ENCODE measurements at regions not wholly inside any gene's neighbourhood (a gene's known extent, or its start where the extent isn't known, plus 50 kb on each side); places are given as distances from the start of the nearest gene placed in this dataset.

GRCh38 chr14:98189511-98189910 lies 1082.5 kb downstream of the BCL11B start:
- Histone ChIP-seq H3K4me1 (ENCODE audit: control insufficient read depth in 3 of 3, insufficient read depth in 3 of 3, low read length in 3 of 3) (no peaks in the 10 kb centered on the region), H3K9me3 (ENCODE audit: control insufficient read depth in 3 of 3, low read length in 3 of 3) (no peaks in the 10 kb centered on the region), H3K27ac (ENCODE audit: low read depth, low read length) (no peak overlapping the region), H3K4me3 (ENCODE audit: low read length in 3 of 3) (no peak overlapping the region), H3K36me3 (ENCODE audit: control insufficient read depth in 3 of 3, insufficient read depth in 3 of 3, low read length in 3 of 3) (no peaks in the 10 kb centered on the region), H3K9ac (ENCODE audit: low read depth in 1 of 3, low read length in 3 of 3) (no peak overlapping the region), H3K27me3 (ENCODE audit: control insufficient read depth in 3 of 3, insufficient read depth in 3 of 3, low read length in 3 of 3) (peaks cover 0 to 4% (median 3%) of the 10 kb centered on the region in 3 donors)

GRCh38 chr14:98189944-98190343 lies 1082.1 kb downstream of the BCL11B start:
- H3K9me3 ChIP-seq (ENCODE audit: control insufficient read depth in 3 of 3, low read length in 3 of 3) = no peaks in the 10 kb centered on the region
- no peaks in the 10 kb centered on the region for H3K36me3 ChIP-seq (ENCODE audit: control insufficient read depth in 3 of 3, insufficient read depth in 3 of 3, low read length in 3 of 3)
- no peak overlapping the region for H3K4me3 ChIP-seq (ENCODE audit: low read length in 3 of 3)
- peaks cover 0 to 4% (median 3%) of the 10 kb centered on the region in 3 donors for H3K27me3 ChIP-seq (ENCODE audit: control insufficient read depth in 3 of 3, insufficient read depth in 3 of 3, low read length in 3 of 3)
- H3K4me1 ChIP-seq (ENCODE audit: control insufficient read depth in 3 of 3, insufficient read depth in 3 of 3, low read length in 3 of 3) = no peaks in the 10 kb centered on the region
- H3K9ac ChIP-seq (ENCODE audit: low read depth in 1 of 3, low read length in 3 of 3) = no peak overlapping the region
- no peak overlapping the region for H3K27ac ChIP-seq (ENCODE audit: low read depth, low read length)

GRCh38 chr14:98192946-98193345 lies 1079.1 kb downstream of the BCL11B start:
- Histone ChIP-seq H3K27me3 (ENCODE audit: control insufficient read depth in 3 of 3, insufficient read depth in 3 of 3, low read length in 3 of 3) (no peaks in the 10 kb centered on the region), H3K36me3 (ENCODE audit: control insufficient read depth in 3 of 3, insufficient read depth in 3 of 3, low read length in 3 of 3) (no peaks in the 10 kb centered on the region), H3K4me3 (ENCODE audit: low read length in 3 of 3) (no peak overlapping the region), H3K27ac (ENCODE audit: low read depth, low read length) (no peak overlapping the region), H3K4me1 (ENCODE audit: control insufficient read depth in 3 of 3, insufficient read depth in 3 of 3, low read length in 3 of 3) (no peaks in the 10 kb centered on the region), H3K9me3 (ENCODE audit: control insufficient read depth in 3 of 3, low read length in 3 of 3) (no peaks in the 10 kb centered on the region), H3K9ac (ENCODE audit: low read depth in 1 of 3, low read length in 3 of 3) (no peak overlapping the region)

GRCh38 chr14:98194821-98195220 lies 1077.2 kb downstream of the BCL11B start:
- peaks cover 0 to 3% (median under 1%) of the 10 kb centered on the region in 3 donors for H3K27me3 ChIP-seq (ENCODE audit: control insufficient read depth in 3 of 3, insufficient read depth in 3 of 3, low read length in 3 of 3)
- H3K9ac ChIP-seq (ENCODE audit: low read depth in 1 of 3, low read length in 3 of 3) = no peak overlapping the region
- no peaks in the 10 kb centered on the region for H3K4me1 ChIP-seq (ENCODE audit: control insufficient read depth in 3 of 3, insufficient read depth in 3 of 3, low read length in 3 of 3)
- no peaks in the 10 kb centered on the region for H3K9me3 ChIP-seq (ENCODE audit: control insufficient read depth in 3 of 3, low read length in 3 of 3)
- H3K27ac ChIP-seq (ENCODE audit: low read depth, low read length) = no peak overlapping the region
- H3K4me3 ChIP-seq (ENCODE audit: low read length in 3 of 3) = no peak overlapping the region
- no peaks in the 10 kb centered on the region for H3K36me3 ChIP-seq (ENCODE audit: control insufficient read depth in 3 of 3, insufficient read depth in 3 of 3, low read length in 3 of 3)

DNA sequence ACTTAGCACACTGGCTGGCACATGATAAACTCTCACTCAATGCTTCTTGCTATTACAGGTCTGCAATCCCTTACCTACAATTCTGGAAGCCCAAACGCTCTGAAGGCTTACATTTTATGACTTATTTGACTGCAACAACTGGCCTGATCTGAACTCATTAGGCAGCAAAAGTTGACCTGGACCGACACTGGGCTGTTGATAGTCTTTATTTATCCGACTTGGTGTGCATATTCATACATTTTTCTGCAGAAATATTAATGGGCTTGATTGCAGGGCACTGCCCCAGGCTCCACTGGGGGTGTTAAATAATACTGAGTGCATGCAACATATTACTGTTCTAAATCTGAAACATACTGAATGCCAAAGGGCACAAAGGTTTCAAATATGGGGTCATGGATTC lies 1076.7 kb downstream of the BCL11B start:
- H3K4me1 ChIP-seq (ENCODE audit: control insufficient read depth in 3 of 3, insufficient read depth in 3 of 3, low read length in 3 of 3) = no peaks in the 10 kb centered on the region
- H3K4me3 ChIP-seq (ENCODE audit: low read length in 3 of 3) = no peak overlapping the region
- H3K9me3 ChIP-seq (ENCODE audit: control insufficient read depth in 3 of 3, low read length in 3 of 3) = no peaks in the 10 kb centered on the region
- H3K9ac ChIP-seq (ENCODE audit: low read depth in 1 of 3, low read length in 3 of 3) = no peak overlapping the region
- peaks cover 0 to 3% (median 3%) of the 10 kb centered on the region in 3 donors for H3K27me3 ChIP-seq (ENCODE audit: control insufficient read depth in 3 of 3, insufficient read depth in 3 of 3, low read length in 3 of 3)
- no peaks in the 10 kb centered on the region for H3K36me3 ChIP-seq (ENCODE audit: control insufficient read depth in 3 of 3, insufficient read depth in 3 of 3, low read length in 3 of 3)
- no peak overlapping the region for H3K27ac ChIP-seq (ENCODE audit: low read depth, low read length)

DNA sequence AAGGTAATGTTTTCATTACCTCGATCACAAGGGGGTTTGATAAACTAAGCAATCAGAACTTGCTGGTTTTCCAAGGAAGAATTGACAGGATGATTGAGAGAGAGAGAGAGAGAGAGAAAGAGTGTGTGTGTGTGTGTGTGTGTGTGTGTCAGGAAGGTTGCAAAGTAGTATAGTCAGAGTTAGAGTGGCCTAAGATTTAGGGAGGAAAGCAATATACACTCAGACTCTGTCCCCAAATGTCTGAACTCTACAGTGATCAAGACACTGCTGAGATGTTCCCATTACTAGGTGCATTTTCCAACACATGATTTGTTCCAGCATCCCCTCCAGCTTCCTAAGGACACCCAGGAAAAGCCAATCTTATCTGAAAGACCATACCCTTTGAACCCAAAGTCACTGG lies 1074.1 kb downstream of the BCL11B start:
- Histone ChIP-seq H3K27me3 (ENCODE audit: control insufficient read depth in 3 of 3, insufficient read depth in 3 of 3, low read length in 3 of 3) (peaks cover 0 to 8% (median 5%) of the 10 kb centered on the region in 3 donors), H3K4me3 (ENCODE audit: low read length in 3 of 3) (no peak overlapping the region), H3K27ac (ENCODE audit: low read depth, low read length) (no peak overlapping the region)

DNA sequence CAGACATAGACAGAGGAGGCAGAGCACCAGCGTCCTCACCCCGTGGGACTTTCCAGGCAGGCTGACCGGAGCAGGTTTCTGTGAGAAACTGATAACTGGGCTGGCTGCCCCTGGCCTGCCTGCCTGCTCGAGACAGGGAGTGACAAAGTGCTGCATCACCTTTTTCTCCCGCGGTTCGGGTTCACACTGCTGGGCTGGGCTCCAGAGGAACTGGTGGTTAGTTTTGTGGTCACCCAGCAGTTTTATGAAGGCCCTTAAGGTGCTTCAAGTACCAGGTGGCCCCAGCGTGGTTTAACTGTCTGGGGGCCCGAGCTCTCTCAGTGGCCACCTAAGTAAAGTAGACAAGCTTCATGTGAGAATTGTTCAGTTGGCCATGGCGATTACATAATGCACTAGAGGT lies 1073.6 kb downstream of the BCL11B start:
- Histone ChIP-seq H3K36me3 (ENCODE audit: control insufficient read depth in 3 of 3, insufficient read depth in 3 of 3, low read length in 3 of 3) (no peaks in the 10 kb centered on the region), H3K9me3 (ENCODE audit: control insufficient read depth in 3 of 3, low read length in 3 of 3) (no peaks in the 10 kb centered on the region), H3K4me3 (ENCODE audit: low read length in 3 of 3) (no peak overlapping the region), H3K27me3 (ENCODE audit: control insufficient read depth in 3 of 3, insufficient read depth in 3 of 3, low read length in 3 of 3) (peaks cover 0 to 8% (median 5%) of the 10 kb centered on the region in 3 donors), H3K27ac (ENCODE audit: low read depth, low read length) (no peak overlapping the region), H3K4me1 (ENCODE audit: control insufficient read depth in 3 of 3, insufficient read depth in 3 of 3, low read length in 3 of 3) (no peaks in the 10 kb centered on the region), H3K9ac (ENCODE audit: low read depth in 1 of 3, low read length in 3 of 3) (no peak overlapping the region)

More for the DNA sequence above, 1074.1 kb downstream of the BCL11B start:
- Histone ChIP-seq H3K9me3 (ENCODE audit: control insufficient read depth in 3 of 3, low read length in 3 of 3) (no peaks in the 10 kb centered on the region), H3K36me3 (ENCODE audit: control insufficient read depth in 3 of 3, insufficient read depth in 3 of 3, low read length in 3 of 3) (no peaks in the 10 kb centered on the region), H3K4me1 (ENCODE audit: control insufficient read depth in 3 of 3, insufficient read depth in 3 of 3, low read length in 3 of 3) (no peaks in the 10 kb centered on the region), H3K9ac (ENCODE audit: low read depth in 1 of 3, low read length in 3 of 3) (no peak overlapping the region)

GRCh38 chr14:98200601-98201000 lies 1071.4 kb downstream of the BCL11B start:
- no peak overlapping the region for H3K9ac ChIP-seq (ENCODE audit: low read depth in 1 of 3, low read length in 3 of 3)
- no peaks in the 10 kb centered on the region for H3K4me1 ChIP-seq (ENCODE audit: control insufficient read depth in 3 of 3, insufficient read depth in 3 of 3, low read length in 3 of 3)
- no peaks in the 10 kb centered on the region for H3K9me3 ChIP-seq (ENCODE audit: control insufficient read depth in 3 of 3, low read length in 3 of 3)
- no peaks in the 10 kb centered on the region for H3K36me3 ChIP-seq (ENCODE audit: control insufficient read depth in 3 of 3, insufficient read depth in 3 of 3, low read length in 3 of 3)
- H3K4me3 ChIP-seq (ENCODE audit: low read length in 3 of 3) = no peak overlapping the region
- H3K27me3 ChIP-seq (ENCODE audit: control insufficient read depth in 3 of 3, insufficient read depth in 3 of 3, low read length in 3 of 3) = peaks cover 0 to 8% (median 7%) of the 10 kb centered on the region in 3 donors
- H3K27ac ChIP-seq (ENCODE audit: low read depth, low read length) = no peak overlapping the region

GRCh38 chr14:98203421-98203820 lies 1068.6 kb downstream of the BCL11B start:
- no peak overlapping the region for H3K27ac ChIP-seq (ENCODE audit: low read depth, low read length)
- H3K9ac ChIP-seq (ENCODE audit: low read depth in 1 of 3, low read length in 3 of 3) = no peak overlapping the region
- peaks cover 0 to 17% (median 7%) of the 10 kb centered on the region in 3 donors for H3K27me3 ChIP-seq (ENCODE audit: control insufficient read depth in 3 of 3, insufficient read depth in 3 of 3, low read length in 3 of 3)
- H3K36me3 ChIP-seq (ENCODE audit: control insufficient read depth in 3 of 3, insufficient read depth in 3 of 3, low read length in 3 of 3) = no peaks in the 10 kb centered on the region
- H3K4me1 ChIP-seq (ENCODE audit: control insufficient read depth in 3 of 3, insufficient read depth in 3 of 3, low read length in 3 of 3) = no peaks in the 10 kb centered on the region
- H3K9me3 ChIP-seq (ENCODE audit: control insufficient read depth in 3 of 3, low read length in 3 of 3) = no peaks in the 10 kb centered on the region
- H3K4me3 ChIP-seq (ENCODE audit: low read length in 3 of 3) = no peak overlapping the region

DNA sequence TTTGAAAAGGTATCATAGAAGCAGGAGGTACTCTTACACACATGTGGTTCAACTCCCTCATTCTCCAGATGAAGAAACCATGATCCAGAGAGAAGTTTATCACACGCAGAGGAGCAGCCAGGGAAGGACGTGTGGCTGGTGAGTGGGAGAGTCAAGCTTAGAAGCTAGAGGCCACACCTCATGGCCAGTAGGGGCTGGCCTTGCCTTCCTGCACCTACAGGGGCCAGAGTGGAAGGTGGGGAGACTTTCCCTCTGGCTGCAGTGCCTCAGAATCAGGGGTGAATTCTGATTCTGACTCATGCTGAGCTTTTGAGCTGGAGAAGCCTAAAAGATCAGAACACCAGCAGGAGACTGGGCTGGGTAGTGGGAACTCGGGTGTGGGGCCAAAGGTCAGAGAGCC lies 1067.9 kb downstream of the BCL11B start:
- Histone ChIP-seq H3K36me3 (ENCODE audit: control insufficient read depth in 3 of 3, insufficient read depth in 3 of 3, low read length in 3 of 3) (no peaks in the 10 kb centered on the region), H3K4me3 (ENCODE audit: low read length in 3 of 3) (no peak overlapping the region), H3K27ac (ENCODE audit: low read depth, low read length) (no peak overlapping the region), H3K9me3 (ENCODE audit: control insufficient read depth in 3 of 3, low read length in 3 of 3) (no peaks in the 10 kb centered on the region), H3K27me3 (ENCODE audit: control insufficient read depth in 3 of 3, insufficient read depth in 3 of 3, low read length in 3 of 3) (peaks cover 0 to 14% (median 7%) of the 10 kb centered on the region in 3 donors), H3K9ac (ENCODE audit: low read depth in 1 of 3, low read length in 3 of 3) (no peak overlapping the region), H3K4me1 (ENCODE audit: control insufficient read depth in 3 of 3, insufficient read depth in 3 of 3, low read length in 3 of 3) (no peaks in the 10 kb centered on the region)

DNA sequence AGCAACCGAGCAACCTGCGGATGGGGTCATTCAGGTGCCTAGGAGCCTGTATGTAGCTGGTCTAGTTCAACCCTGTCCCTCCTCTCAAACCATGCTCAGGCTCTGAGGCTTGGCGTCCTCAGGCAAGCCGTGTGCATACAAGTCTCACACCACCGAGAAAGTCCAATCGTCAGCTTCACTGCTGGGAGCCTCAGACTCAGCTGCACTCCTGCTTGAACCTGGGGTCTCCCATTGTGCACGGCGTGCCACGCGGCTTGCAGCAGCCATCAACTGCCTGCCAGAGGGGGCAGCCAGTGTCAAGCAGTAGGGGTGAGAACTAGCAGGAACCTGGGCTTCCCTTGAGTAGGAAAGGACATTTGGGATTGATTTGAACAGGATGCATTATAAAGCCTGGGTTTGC lies 1064.6 kb downstream of the BCL11B start:
- Histone ChIP-seq H3K4me1 (ENCODE audit: control insufficient read depth in 3 of 3, insufficient read depth in 3 of 3, low read length in 3 of 3) (no peaks in the 10 kb centered on the region), H3K9ac (ENCODE audit: low read depth in 1 of 3, low read length in 3 of 3) (no peak overlapping the region), H3K27ac (ENCODE audit: low read depth, low read length) (no peak overlapping the region), H3K9me3 (ENCODE audit: control insufficient read depth in 3 of 3, low read length in 3 of 3) (no peaks in the 10 kb centered on the region), H3K4me3 (ENCODE audit: low read length in 3 of 3) (no peak overlapping the region), H3K27me3 (ENCODE audit: control insufficient read depth in 3 of 3, insufficient read depth in 3 of 3, low read length in 3 of 3) (peaks cover 0 to 11% (median 2%) of the 10 kb centered on the region in 3 donors), H3K36me3 (ENCODE audit: control insufficient read depth in 3 of 3, insufficient read depth in 3 of 3, low read length in 3 of 3) (no peaks in the 10 kb centered on the region)

Data from skeletal muscle tissue (tissue), 3 donors.